CD4-positive, alpha-beta T cell treated with Interleukin-6 for 4 hours (primary cell): ENCODE measurements at regions not wholly inside any gene's neighbourhood (a gene's known extent, or its start where the extent isn't known, plus 50 kb on each side); places are given as distances from the start of the nearest gene placed in this dataset.

Experiments
- DNase-seq: peaks from one replicate; pipeline ENCODE4 v3.0.0-alpha.2; 2020; ENCODE audit warnings: mixed read lengths

DNA sequence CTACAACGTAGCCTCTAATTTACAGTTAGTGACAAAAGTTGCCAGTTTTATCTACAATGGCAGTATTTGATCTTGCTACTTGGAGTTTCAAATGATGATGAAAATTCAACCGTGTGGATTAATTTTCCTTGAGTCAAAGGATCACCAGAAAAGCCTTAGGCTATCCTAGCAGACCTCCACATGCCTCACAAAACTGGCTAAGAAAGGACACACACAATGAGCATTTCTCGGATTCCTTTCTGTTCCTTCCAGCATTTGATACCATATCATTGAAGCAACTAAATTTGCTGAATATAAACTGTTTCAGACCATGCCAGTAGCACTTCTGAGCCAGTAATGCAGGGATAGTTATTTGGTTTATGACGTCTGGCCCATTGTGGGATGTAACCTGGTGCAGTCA lies 587.4 kb upstream of the MDFIC2 start:
- no peak for DNase-seq

DNA sequence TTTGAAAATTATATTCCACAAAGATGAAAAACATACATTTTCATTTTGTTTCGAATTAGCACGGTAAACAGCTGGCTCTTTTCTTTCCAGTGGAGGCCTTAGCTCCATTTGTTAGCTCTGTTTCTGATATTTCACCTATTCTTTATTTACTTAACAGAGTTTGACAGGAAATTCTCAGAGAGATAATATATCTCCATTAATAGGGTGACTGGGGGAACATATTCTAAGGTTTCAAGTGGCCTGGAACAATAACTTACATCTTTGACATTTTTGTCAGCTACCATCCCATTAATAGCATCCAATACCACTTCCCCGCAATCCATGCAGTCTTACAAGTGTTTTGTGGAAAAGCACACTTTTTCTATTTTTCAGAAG lies 577.6 kb upstream of the MDFIC2 start:
- DNase-seq: no peak

DNA sequence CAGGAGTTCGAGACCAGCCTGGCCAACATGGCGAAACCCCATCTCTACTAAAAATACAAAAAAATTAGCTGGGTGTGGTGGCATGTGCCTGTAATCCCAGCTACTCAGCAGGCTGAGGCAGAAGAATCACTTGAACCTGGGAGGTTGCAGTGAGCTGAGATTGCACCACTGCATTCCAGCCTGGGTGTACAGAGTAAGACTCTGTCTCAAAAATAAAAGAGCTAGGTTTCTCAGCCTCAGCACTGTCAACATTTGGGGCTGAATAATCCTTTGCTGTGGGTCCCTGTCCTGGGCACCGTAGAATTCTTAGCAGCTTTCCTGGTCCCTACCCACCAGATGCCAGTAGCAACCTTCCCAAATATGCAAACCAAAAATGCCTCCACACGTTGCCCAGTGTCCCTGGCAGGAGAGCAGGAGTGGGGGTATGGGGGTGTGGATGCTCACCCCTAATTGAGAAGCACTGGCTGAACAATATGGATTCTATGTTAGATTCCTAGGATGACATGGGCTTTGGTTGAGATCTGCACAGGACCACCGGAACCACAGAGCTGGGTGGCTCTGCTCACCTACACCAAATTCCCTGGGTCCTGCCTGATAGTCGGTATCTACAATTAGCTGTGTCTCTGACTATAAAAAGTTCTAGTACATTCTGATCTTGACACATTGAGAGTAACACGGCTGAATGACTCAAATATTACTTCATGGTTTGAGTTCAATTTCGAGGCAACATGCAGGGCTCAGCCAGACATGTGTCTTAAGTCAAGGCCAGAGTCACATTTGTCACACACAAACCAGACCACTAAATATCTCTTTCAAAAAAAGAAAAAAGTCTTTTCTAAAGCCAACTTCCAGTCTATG lies 577.0 kb upstream of the MDFIC2 start:
- DNase-seq: no peak

DNA sequence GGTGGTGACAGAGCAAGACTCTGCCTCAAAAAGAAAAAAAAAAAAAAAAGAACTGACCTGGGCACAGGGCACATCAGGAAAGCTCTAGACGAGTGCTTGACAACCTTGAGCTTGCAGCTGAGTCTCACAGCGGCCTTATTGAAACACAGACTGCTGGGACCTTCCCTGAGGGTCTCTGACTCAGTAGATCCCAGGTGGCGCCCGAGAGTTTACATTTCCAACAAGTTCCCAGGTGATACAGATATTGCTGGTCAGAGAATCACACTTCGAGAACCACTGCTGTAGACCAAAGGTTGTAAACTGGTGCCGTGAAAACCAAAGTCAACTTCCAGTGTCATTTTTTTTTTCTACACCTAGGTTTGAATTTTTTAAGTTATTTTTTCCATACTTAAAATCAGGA lies 573.2 kb upstream of the MDFIC2 start:
- no peak for DNase-seq

DNA sequence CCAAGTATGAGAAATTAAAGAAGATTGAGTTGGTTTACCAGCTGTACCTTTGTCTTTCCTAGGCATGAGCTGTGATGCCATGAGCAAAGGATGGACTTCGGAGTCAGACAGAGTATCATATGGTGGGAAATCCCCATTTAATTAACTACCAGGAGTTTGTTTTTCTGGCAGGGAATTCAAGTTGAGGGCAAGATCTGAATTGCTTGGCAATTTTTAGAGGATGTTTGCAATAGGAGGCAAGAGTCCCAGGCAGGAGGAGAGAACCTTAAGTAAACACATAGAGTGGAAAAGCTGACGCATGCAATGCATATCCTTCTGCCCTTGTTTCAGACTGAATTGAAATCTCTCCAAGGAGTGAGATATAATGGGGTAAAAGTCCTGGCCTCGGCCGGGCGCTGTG lies 569.7 kb upstream of the MDFIC2 start:
- DNase-seq: no peak

DNA sequence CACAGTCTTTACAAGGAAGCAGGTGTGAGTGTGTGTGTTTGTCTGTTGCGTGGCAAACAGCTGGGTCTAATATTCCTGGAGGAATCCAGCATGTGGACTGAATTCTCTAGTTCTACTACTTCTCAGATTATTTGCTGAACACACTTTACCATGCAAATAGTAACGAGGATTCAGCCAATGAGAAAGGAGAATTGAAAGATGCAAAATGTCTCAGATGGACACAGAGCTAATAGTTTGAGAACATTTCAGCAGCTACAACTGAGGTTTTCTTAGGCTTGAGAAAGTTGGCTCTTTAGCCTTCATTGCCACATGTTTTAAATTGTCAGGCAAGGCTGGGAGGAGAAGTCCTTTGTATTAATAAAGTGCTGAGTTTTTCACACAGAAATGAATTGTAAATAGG lies 568.0 kb upstream of the MDFIC2 start:
- no peak for DNase-seq

DNA sequence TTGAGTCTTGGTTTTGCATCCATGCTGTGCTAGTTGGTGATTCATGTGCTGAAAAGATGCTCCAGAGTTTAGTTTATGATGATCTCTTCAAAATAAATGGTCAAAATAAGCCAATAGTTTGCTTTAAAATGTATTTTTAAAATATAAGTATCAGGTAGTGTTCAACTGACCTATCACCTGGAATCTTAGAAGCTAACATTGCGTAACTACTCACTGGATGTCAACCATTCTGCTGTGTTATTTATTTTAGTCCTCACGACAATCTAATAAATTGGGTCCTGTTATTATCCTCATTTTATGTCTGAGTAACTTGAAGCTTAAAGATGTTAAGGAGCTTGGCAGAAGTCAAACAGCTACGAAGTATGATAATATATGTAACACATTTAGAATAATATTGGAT lies 563.7 kb upstream of the MDFIC2 start:
- no peak for DNase-seq

DNA sequence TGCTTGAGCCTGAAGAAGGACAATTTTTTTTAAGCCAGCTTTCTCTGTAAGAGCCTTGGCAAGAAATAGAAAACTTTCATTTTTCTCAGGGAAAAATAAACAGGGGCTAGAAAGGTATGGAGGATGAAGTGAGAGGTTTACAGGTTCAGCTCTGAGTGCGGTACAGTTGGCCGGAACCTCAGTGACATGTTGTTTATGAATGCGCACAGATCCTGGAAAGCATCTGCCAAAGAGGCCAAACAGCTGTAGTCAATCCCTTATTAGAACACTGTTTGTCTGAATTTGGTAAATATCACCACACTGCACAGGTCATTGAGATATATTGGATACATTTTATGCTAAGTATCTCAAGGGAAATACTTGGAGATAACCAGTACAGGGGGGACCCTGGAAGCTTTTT lies 561.8 kb upstream of the MDFIC2 start:
- no peak for DNase-seq

DNA sequence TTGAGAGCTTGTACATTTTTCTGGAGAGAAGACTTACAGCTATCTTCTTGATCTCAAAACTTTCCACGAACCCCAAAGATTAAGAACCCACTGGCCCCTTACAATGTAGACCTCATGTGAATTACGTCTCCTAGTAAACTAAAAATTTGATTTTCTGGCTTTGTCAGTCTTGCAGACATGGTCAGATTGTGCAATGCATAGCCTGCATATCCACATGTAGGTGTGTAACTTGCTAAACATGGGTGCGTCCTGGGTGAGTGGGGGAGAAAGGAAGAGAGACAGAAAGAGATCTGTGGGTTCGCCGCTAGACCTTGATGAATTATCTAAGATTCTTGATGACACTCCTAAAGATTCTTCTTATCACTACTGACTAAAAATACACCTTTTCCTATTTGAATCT lies 561.2 kb upstream of the MDFIC2 start:
- no peak for DNase-seq

DNA sequence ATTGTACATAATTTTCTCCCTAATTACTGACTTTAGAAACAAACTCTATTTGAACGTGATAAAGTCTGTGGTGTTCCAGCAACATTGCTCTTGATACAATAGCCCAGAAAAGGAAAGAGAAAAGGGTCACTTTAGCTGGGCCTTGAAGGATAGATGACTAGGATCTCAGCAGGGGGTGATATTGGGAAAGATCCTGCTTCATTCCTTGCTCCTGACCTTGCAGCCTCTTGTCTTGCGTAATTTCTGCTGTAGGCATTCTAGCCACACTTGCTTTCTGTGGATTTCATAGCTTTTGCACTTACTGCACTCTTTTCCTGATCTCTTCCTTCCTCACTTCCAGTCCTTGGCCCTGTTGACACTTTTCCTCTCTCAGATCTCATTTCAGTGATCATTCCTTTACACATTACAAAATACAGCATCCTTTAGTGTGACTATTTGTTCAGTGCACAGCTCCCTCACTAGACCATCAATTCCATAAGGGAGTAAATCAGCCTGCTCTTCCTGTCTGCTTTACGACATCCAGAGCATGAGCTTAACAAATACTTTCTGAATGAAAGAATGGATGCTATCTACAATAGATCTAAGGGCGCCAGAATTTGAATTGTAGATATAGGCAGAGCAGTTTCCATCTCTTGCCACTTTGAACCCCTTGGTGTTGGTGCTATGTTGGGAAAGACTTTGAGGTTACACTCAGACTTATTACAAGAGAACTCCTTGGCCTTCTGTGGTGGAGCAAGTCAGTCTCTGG lies 559.6 kb upstream of the MDFIC2 start:
- no peak for DNase-seq

DNA sequence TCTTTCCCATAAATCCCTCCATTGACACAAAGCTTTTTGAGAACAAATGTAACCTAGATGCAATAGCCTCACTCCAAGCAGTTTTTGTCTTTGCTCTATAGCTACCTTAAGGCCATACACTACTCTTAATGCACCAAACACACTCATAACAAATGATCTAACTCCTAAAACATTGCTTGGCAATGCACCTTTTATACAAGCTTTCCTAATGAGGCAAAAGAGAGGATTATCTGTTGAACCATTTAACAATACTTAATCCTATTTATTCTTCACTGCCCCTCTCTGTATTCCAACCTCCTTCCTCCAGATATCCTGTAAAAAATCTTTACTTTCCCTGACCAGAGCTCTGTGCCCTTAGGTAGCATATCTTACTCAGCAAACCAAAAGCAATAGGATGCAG lies 558.1 kb upstream of the MDFIC2 start:
- DNase-seq: no peak

DNA sequence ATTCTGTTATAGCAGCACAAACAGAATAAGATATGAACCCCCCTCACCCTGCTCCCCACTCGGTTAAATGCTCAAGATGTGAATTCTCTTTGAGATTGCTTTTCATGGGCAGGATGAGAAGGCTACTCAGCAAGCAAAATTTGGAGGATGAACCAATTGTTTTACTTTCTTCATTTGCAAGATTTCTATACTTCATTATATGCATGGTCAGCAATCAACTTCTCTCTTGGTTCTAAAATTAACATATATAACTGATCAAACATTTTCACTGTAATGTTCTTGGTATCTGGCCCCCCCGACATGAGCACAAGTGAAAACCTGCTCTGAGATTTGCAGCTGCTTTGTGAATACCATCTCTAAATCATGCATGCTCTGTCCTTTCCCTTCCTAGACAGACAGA lies 556.1 kb upstream of the MDFIC2 start:
- DNase-seq: no peak

DNA sequence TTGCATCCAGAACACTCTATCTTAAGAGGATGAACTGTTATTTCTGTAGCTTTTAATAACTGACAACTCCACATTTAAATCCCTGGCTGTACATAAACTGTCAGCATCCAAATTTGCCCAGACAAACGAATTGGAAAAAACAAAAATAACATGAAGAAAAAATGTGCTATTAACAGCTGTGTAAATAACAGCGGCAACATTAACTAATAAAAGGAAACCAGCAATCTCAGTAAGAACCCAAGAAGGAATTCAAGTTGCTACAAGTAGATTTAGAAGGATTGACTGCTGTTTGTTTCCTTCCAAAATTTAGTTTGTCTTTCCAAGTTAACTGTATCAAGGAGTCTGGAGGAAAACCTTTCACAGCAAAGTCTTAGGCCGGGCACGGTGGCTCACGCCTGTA lies 550.6 kb upstream of the MDFIC2 start:
- DNase-seq: no peak

DNA sequence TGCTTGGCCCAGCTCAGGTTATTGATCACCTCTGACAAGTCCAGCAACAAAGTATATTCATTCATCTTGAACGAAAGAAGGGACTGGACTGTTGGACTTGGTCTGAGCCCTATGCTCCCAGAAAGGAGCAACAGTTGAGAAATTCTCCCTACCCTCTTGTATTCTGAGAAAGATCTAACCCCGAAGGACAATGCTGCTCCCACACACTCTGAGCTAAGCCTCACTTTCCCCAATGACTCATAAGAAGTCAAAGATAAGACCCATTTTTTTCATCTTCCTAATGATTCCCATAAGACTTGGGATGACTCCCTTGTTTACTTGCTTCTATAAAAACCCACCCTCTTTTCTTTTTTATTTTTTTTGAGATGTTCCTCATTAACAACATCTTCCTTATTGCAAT lies 549.4 kb upstream of the MDFIC2 start:
- no peak for DNase-seq

DNA sequence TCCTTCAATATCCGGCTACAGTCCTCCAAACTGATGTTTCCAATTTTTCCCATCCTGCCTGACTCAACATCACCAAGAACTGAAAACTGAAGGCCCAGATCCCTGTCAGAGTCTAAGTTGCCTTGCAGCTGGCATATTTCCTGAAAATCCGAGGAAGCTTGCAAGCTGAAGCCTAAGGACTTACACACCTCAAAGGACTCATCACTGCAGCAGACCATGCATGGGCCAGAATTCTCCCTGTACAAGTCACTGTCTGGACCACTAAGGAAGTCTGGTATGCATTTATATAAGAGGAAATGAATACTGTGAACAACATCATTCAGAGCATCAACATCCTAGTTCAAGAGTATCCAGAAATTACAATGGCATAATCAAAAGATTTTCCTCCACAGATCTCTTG lies 548.8 kb upstream of the MDFIC2 start:
- DNase-seq: no peak

DNA sequence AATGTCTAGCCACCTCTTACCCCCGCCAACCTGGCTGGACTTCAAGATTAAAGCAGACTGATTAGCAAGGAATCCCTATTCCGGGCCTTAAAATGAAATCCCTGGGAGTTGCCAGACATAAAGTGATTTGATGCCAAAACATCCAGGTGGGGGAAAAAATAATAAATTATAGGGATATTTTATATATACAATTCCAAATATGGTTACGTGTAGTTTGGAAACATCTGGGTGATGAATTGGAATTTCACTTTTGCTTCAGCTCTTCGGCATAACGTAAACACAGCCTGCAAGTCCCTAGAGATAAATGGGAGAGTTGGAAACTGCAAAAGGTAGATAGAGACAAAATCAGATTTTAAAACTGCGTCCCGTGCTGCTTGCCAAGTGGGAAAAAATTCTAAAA lies 545.5 kb upstream of the MDFIC2 start:
- no peak for DNase-seq

DNA sequence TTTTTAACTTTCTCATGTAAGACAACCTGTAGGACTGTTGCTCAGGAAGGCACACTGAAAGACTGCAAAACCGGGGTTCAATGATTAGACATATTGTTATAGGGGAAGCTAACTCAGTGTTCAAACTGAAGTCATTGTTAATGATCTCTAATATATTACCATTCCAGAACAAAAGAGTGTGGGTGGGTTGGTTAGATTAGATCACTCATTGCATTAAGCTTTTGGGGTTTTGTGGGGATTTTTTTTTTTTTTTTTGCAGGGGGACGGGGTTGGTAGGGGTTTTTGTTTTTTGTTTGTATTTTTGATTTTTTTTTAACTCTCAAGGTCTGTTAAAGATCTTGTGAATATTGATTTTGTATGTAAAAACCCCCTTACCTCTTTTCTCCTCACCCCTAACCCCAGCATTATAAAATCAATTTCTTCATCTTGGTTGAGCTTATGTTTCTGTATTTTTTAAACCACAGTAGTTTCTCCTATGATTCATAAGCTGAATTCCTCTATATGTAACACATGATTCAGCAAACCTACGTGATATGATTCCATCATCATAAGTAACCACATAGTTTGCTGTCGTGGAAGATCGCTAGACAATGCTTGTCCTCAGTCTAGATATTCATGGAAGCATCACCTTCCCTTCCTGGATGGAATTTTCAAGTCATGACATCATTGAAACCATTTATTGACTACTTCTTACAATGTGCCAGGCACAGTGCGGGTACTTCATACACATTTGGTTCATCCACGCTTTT lies 544.1 kb upstream of the MDFIC2 start:
- no peak for DNase-seq

DNA sequence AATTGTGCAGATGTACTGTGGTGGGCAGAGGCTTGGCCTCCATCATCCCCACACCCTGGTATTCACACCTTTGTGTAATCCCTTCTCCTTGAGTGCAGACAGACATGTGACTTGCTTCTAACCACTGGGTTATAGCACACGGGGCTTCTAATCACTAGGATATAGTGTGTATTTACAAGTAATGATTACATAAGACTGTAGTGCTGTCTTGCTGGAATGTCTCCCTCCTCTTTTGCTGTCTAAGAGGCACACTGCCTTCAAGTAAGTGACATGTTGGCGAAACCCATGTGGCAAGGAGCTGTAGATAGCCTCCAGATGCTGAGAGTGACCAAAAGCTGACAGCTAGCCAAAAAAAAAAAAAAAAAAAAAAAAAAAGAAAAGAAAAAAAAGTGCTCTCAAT lies 542.7 kb upstream of the MDFIC2 start:
- DNase-seq: no peak

DNA sequence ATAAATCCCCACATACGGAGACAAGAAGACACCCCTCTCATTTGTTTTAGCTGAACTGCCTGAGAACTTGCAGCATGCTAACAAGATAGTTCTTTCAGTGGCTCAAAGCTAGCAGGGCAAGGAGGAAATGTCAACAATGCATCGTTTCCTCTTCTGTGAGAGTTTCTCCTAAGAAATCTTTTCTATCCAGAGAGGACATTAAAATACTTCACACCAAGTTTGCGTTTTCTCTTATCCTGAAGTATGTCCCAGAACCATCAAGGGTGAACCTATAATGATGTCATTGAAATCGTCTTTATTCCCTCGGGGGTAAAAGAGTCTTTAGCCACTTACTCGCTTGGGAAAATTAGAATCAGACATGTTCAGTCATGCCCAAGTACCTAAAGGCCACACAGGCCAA lies 541.7 kb upstream of the MDFIC2 start:
- DNase-seq: no peak

DNA sequence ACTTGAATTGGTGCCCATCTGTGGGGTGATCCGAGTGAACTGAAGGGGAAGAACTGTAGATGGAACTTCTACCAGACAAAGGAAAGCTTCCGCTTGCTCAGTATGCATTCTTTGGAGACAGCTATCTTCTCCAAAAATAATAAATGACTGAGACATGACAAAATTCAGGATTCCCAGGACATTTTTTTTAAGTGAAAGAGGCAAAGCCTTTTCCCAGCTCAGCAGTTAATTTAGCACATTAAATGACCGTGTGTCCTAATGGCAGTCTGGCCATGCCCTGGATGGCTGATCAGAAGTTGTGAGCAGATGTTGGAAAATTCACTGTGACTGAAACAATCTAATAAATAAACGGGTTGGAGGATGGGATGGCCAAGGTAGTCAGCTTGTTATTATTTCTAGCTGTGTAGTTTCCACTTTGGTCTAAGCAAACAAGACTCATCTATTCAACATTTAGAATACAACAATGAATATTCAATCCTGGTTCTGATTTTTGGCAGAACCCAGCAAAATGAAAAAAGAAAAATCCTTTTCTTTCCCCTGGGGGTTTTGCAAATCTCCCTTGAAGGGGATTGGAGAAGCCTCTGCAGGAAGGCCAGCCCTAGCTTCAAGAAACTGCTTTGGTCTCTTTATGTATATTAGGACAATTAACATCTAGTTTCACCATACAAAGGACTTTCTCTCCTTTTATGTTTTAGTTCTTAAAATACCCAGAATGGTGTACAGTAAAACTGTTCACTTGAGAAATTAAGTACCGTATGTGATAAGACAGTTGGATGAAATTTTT lies 540.9 kb upstream of the MDFIC2 start:
- DNase-seq: no peak

DNA sequence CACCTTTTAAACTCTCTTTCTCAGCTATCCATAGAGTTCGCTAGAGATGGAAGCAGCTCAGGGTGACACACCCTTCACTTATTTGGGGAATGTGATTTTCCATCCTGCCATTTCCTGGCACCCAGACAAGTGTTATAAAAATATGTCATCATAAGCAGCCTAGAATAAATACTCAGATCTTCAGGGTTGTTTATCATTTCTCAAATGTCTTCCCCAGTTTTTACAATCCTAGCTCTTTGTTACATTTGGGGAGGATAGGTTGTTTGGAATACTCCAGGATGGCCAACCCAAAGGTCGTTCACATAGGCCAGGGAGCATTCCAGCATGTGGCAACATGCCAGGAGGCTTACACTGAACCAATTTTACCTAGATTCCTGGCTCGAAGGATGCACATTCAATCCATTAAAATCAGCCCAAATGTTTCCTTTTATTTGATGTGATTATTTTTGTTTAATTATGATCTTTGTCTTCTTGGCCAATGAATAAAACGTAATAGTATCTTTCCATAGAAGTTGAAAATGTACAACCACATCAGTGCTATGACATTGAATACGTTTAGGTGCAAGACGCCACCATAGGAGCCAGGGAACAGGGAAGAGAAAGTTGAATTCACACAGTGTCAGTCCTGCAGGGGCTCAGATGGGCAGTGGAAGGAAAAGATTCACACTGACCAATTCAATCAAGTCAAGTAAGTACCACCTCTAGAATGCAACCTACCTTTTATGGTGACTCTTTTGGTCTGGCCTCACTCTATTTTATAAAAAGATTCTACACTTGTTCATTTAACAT lies 537.7 kb upstream of the MDFIC2 start:
- no peak for DNase-seq
